ENCODE measurements at regions not wholly inside any gene's neighbourhood (a gene's known extent, or its start where the extent isn't known, plus 50 kb on each side); places are given as distances from the start of the nearest gene placed in this dataset.

- no peak for TF ChIP-seq CTCF (IDR thresholded peaks at IDR 0.05)
- TF ChIP-seq POLR2A (IDR thresholded peaks at IDR 0.05), result no peak
Measured at GRCh38 chr9:84067821-84068220, 87.2 kb downstream of the RMI1 start.
